ENCODE measurements at regions not wholly inside any gene's neighbourhood (a gene's known extent, or its start where the extent isn't known, plus 50 kb on each side); places are given as distances from the start of the nearest gene placed in this dataset.

DNA sequence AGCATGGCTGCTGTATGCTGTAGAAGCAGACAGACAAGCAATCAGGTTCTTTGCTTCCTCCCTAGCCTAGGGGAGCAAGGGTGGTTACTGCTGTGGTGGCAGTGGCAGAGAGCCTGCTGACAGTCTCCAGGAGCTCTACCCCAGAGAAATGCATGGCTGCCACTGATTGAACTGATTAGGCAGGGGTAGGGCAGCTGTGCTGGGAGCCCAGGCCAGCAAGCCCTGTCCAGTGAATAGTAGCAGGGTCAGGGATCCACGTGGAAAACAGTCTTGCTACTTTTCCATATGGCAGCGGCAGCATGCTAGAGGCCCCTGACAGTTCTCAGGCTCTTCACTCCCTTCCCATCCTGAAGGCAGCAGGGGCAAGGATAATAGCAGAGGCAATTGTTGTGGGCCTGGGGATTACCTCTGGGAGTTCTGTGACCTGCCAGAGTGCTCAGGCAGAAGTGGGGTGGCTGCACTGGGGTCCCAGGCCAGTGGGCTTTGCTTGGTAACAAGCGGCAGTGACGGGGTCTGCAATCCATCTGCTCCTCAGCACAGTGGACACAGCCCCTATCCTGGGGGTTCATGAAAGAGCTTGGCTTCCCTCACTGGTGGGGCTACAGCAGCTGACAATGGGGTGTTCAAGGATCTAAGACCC is 558.8 kb upstream of the GHITM start:
- Histone ChIP-seq H3K27ac (ENCODE audit: insufficient read depth, low read depth, low read length) (no peak overlapping the region), H3K9me1 (replicated peaks; ENCODE audit: control insufficient read depth, extremely low read depth, insufficient read depth, low read length) (no peaks in the 10 kb centered on the region), H3K9ac (replicated peaks; ENCODE audit: extremely low read depth, insufficient read depth, low read length) (no peak overlapping the region), H3K36me3 (ENCODE audit: control insufficient read depth in 2 of 2, extremely low read depth in 1 of 2, insufficient read depth in 2 of 2, low read length in 2 of 2) (no peaks in the 10 kb centered on the region), H3K9me3 (replicated peaks; ENCODE audit: control insufficient read depth, insufficient read depth, low read length) (no peaks in the 10 kb centered on the region), H3K27me3 (ENCODE audit: control insufficient read depth in 2 of 2, insufficient read depth in 2 of 2, low read length in 2 of 2) (no peaks in the 10 kb centered on the region), H3K79me2 (ENCODE audit: control insufficient read depth, insufficient read depth, low read length) (no peaks in the 10 kb centered on the region), H3K4me3 (replicated peaks in 1 of 3; ENCODE audit: insufficient read depth in 1 of 3, low read depth in 1 of 3, low read length in 3 of 3) (no peak overlapping the region), H3K4me1 (ENCODE audit: control insufficient read depth, extremely low read depth, insufficient read depth, low read length) (no peaks in the 10 kb centered on the region), H4K20me1 (replicated peaks; ENCODE audit: control insufficient read depth, extremely low read depth, insufficient read depth, low read length) (no peaks in the 10 kb centered on the region), H3K4me2 (ENCODE audit: insufficient read depth, low read length) (no peak overlapping the region), H2AFZ (ENCODE audit: low read depth, low read length) (no peak overlapping the region)
- TF ChIP-seq FOS (IDR thresholded peaks at IDR 0.05; ENCODE audit: borderline replicate concordance, insufficient read depth, low read length), result no peak
- TF ChIP-seq, protein P1, sequence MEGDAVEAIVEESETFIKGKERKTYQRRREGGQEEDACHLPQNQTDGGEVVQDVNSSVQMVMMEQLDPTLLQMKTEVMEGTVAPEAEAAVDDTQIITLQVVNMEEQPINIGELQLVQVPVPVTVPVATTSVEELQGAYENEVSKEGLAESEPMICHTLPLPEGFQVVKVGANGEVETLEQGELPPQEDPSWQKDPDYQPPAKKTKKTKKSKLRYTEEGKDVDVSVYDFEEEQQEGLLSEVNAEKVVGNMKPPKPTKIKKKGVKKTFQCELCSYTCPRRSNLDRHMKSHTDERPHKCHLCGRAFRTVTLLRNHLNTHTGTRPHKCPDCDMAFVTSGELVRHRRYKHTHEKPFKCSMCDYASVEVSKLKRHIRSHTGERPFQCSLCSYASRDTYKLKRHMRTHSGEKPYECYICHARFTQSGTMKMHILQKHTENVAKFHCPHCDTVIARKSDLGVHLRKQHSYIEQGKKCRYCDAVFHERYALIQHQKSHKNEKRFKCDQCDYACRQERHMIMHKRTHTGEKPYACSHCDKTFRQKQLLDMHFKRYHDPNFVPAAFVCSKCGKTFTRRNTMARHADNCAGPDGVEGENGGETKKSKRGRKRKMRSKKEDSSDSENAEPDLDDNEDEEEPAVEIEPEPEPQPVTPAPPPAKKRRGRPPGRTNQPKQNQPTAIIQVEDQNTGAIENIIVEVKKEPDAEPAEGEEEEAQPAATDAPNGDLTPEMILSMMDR (IDR thresholded peaks at IDR 0.05; ENCODE audit: extremely low read depth in 1 of 2, insufficient read depth in 1 of 2, low read depth in 1 of 2, low read length in 2 of 2), result no peak
- CTCF ChIA-PET, result no interaction called here
- dilution Hi-C loops (cut with MboI; ENCODE audit: extremely low pct_ligation_motif_present, low sequenced_read_pairs), result no loop called here
- POLR2A ChIA-PET, result no interaction called here
- no TSS peak for BruUV-seq (replicated peaks)
- FAIRE-seq (no peak), DNase-seq (ENCODE audit: low read depth, low spot score) (no peak)
- intact Hi-C loops (cut with micrococcal nuclease), result no loop called here

DNA sequence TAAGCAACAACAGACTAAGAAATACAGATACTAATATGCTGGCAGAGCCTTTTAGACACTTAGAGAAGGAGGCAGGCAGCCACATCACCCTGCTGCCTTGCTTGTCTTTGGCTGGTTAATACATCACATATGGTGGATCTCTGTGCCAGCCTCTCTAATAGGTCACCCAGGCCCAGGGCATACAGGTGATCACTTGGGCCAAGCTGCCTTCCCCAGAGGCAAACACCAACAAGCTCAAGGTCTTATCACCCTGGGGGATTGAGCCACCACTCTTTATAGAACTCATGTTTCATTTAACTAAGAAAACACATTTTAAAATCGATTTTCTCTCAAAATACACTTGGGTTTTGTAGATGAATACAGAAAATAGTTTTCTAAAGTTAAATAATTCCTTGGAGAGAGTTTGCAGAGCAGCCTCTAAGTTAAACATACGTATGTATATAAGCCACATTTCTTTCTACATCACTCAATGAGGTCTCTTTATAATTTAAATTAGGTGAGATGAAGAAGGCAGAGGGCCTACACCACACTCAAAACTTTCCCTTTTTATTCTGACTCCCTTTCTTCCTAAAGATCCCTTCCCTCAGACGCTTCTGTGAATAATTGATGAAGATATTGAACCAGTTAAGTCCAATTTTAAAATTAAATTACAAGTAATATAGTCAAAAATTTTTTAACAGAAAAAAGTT is 556.8 kb upstream of the GHITM start:
- TF ChIP-seq, protein P1 (IDR thresholded peaks at IDR 0.05; ENCODE audit: extremely low read depth in 1 of 2, insufficient read depth in 1 of 2, low read depth in 1 of 2, low read length in 2 of 2), result no peak
- TF ChIP-seq MYC (IDR thresholded peaks at IDR 0.05; ENCODE audit: low read depth, low read length), result no peak
- TF ChIP-seq POLR2A (IDR thresholded peaks at IDR 0.05; ENCODE audit: low read depth, low read length), result no peak
- no peak for TF ChIP-seq EZH2 (IDR thresholded peaks at IDR 0.05; ENCODE audit: borderline replicate concordance, low read depth, low read length, severe bottlenecking)
- no peak for TF ChIP-seq FOS (IDR thresholded peaks at IDR 0.05; ENCODE audit: borderline replicate concordance, insufficient read depth, low read length)
- TF ChIP-seq POLR2AphosphoS5 (IDR thresholded peaks at IDR 0.05; ENCODE audit: insufficient read depth, low read depth, low read length), result no peak
- TF ChIP-seq JUN (IDR thresholded peaks at IDR 0.05; ENCODE audit: borderline replicate concordance, insufficient read depth, insufficient read length, low read depth), result no peak
- TF ChIP-seq, protein P2, sequence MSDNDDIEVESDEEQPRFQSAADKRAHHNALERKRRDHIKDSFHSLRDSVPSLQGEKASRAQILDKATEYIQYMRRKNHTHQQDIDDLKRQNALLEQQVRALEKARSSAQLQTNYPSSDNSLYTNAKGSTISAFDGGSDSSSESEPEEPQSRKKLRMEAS (IDR thresholded peaks at IDR 0.05; ENCODE audit: insufficient read depth, insufficient read length), result no peak
- no peak for TF ChIP-seq GATA2 (IDR thresholded peaks at IDR 0.05; ENCODE audit: insufficient read depth, insufficient read length, low read depth, low read length)
- no TSS peak for BruUV-seq (replicated peaks)
- Histone ChIP-seq H3K36me3 (ENCODE audit: control insufficient read depth in 2 of 2, extremely low read depth in 1 of 2, insufficient read depth in 2 of 2, low read length in 2 of 2) (no peaks in the 10 kb centered on the region), H3K4me1 (ENCODE audit: control insufficient read depth, extremely low read depth, insufficient read depth, low read length) (no peaks in the 10 kb centered on the region), H3K4me2 (ENCODE audit: insufficient read depth, low read length) (no peak overlapping the region), H3K27me3 (ENCODE audit: control insufficient read depth in 2 of 2, insufficient read depth in 2 of 2, low read length in 2 of 2) (no peaks in the 10 kb centered on the region), H2AFZ (ENCODE audit: low read depth, low read length) (no peak overlapping the region), H3K9me1 (replicated peaks; ENCODE audit: control insufficient read depth, extremely low read depth, insufficient read depth, low read length) (no peaks in the 10 kb centered on the region), H3K4me3 (replicated peaks in 1 of 3; ENCODE audit: insufficient read depth in 1 of 3, low read depth in 1 of 3, low read length in 3 of 3) (no peak overlapping the region), H3K9me3 (replicated peaks; ENCODE audit: control insufficient read depth, insufficient read depth, low read length) (no peaks in the 10 kb centered on the region), H3K27ac (ENCODE audit: insufficient read depth, low read depth, low read length) (no peak overlapping the region), H4K20me1 (replicated peaks; ENCODE audit: control insufficient read depth, extremely low read depth, insufficient read depth, low read length) (no peaks in the 10 kb centered on the region), H3K9ac (replicated peaks; ENCODE audit: extremely low read depth, insufficient read depth, low read length) (no peak overlapping the region), H3K79me2 (ENCODE audit: control insufficient read depth, insufficient read depth, low read length) (no peaks in the 10 kb centered on the region)
- ChIA-PET POLR2A (no interaction called here), CTCF (no interaction called here)
- dilution Hi-C loops (cut with MboI; ENCODE audit: extremely low pct_ligation_motif_present, low sequenced_read_pairs) (no loop called here), intact Hi-C loops (cut with micrococcal nuclease) (no loop called here)
- no peak for FAIRE-seq
- no peak for DNase-seq (ENCODE audit: low read depth, low spot score)

Data from endothelial cell of umbilical vein (primary cell).